CD4-positive, CD25-positive, alpha-beta regulatory T cell (primary cell): ENCODE measurements at regions not wholly inside any gene's neighbourhood (a gene's known extent, or its start where the extent isn't known, plus 50 kb on each side); places are given as distances from the start of the nearest gene placed in this dataset.

ENCODE experiments used
- ATAC-seq, 2 donors: fragments of 150-1000 bp; cut with Tn5 transposase; one replicate each; pipeline ENCODE4 v1.10.0; 2021; ENCODE audit warnings: low read depth in 2 of 2, moderate number of reproducible peaks in 2 of 2, moderate library complexity in 1 of 2
- DNase-seq, 3 donors: peaks; one replicate each; pipeline versions ENCODE4 v3.0.0 to v3.0.0-alpha.2; 2012 to 2022; ENCODE audit warnings: mixed read lengths in 1 of 3
- H3K27ac ChIP-seq: one replicate; pipeline ENCODE4 v1.7.0; 2013; ENCODE audit warnings: mild to moderate bottlenecking, low read length; ENCODE audit not compliant: insufficient read depth, poor library complexity, severe bottlenecking
- H3K27me3 ChIP-seq: one replicate; pipeline ENCODE4 v1.7.0; 2013; ENCODE audit warnings: low read length; ENCODE audit not compliant: control insufficient read depth, insufficient read depth
- H3K36me3 ChIP-seq: one replicate; pipeline ENCODE4 v1.7.0; 2013; ENCODE audit warnings: mild to moderate bottlenecking, low read length, moderate library complexity; ENCODE audit not compliant: control insufficient read depth, insufficient read depth
- H3K4me1 ChIP-seq: 2 replicates; pipeline ENCODE4 v1.7.0; 2013; ENCODE audit warnings: mild to moderate bottlenecking, low read length; ENCODE audit not compliant: insufficient read depth, control insufficient read depth, poor library complexity, severe bottlenecking
- H3K4me3 ChIP-seq: one replicate; pipeline ENCODE4 v1.7.0; 2013; ENCODE audit warnings: low read depth, mild to moderate bottlenecking, low read length, moderate library complexity
- H3K9me3 ChIP-seq, 2 experiments: 1 replicate in 1 of 2; 2 replicates in 1 of 2; pipeline ENCODE4 v1.7.0; 2013; ENCODE audit warnings: low read length in 2 of 2, mild to moderate bottlenecking in 1 of 2, moderate library complexity in 1 of 2; ENCODE audit not compliant: control insufficient read depth in 2 of 2
- H3K27ac Mint-ChIP-seq, 3 donors: one replicate each; pipeline ENCODE4 v1.8.0; 2020 to 2022; ENCODE audit warnings: mild to moderate bottlenecking in 3 of 3, mixed read lengths in 3 of 3, moderate library complexity in 2 of 3
- H3K27me3 Mint-ChIP-seq: one replicate; pipeline ENCODE4 v1.8.0; 2022; ENCODE audit warnings: mild to moderate bottlenecking, mixed read lengths
- H3K36me3 Mint-ChIP-seq: one replicate; pipeline ENCODE4 v1.8.0; 2020; ENCODE audit warnings: mixed read lengths
- H3K4me1 Mint-ChIP-seq, 4 donors: one replicate each; pipeline ENCODE4 v1.8.0; 2020 to 2022; ENCODE audit warnings: mixed read lengths in 4 of 4, mild to moderate bottlenecking in 1 of 4
- H3K4me3 Mint-ChIP-seq, 4 donors: one replicate each; pipeline ENCODE4 v1.8.0; 2020 to 2022; ENCODE audit warnings: mild to moderate bottlenecking in 4 of 4, mixed read lengths in 4 of 4, moderate library complexity in 3 of 4
- H3K9me3 Mint-ChIP-seq, 7 donors: one replicate each; pipeline ENCODE4 v1.8.0; 2020 to 2022; ENCODE audit warnings: mixed read lengths in 7 of 7, mild to moderate bottlenecking in 3 of 7, moderate library complexity in 2 of 7

DNA sequence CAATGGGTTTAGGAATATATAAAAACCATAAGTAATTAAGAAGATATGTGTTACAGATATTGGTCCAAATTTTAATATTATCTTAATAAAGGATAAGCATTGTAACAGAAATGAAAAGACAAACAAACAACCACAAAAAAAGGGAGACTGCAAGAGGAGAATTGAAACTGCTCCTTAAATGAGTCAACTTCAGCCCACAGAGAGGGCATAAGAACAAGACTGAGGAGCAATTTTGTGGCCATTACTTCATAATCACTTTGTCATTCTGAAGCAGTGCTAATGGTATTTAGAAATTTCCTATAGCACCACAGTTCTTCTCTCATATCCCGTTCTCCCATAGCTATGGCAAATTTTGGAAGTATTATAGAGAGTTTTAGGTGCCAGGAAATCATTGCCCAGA, 193.2 kb upstream of the HNMT start:
- Mint-ChIP-seq H3K36me3 (no peaks in the 10 kb centered on the region), H3K27me3 (peaks cover 4% of the 10 kb centered on the region), H3K27ac (no peak overlapping the region), H3K4me1 (no peaks in the 10 kb centered on the region), H3K9me3 (peaks cover 0 to 3% (median 0%) of the 10 kb centered on the region in 7 donors), H3K4me3 (no peak overlapping the region)
- H3K4me3 ChIP-seq = no peak overlapping the region
- H3K27ac ChIP-seq = no peak overlapping the region
- H3K36me3 ChIP-seq = no peaks in the 10 kb centered on the region
- DNase-seq (no peak), ATAC-seq (no peak)
- no peaks in the 10 kb centered on the region for H3K9me3 ChIP-seq
- no peaks in the 10 kb centered on the region for H3K4me1 ChIP-seq
- H3K27me3 ChIP-seq = no peaks in the 10 kb centered on the region

GRCh38 chr2:137772451-137772850, 191.8 kb upstream of the HNMT start:
- Histone ChIP-seq H3K27ac (no peak overlapping the region), H3K4me1 (no peaks in the 10 kb centered on the region), H3K36me3 (no peaks in the 10 kb centered on the region), H3K9me3 (no peaks in the 10 kb centered on the region), H3K27me3 (no peaks in the 10 kb centered on the region), H3K4me3 (no peak overlapping the region)
- no peak overlapping the region for H3K27ac Mint-ChIP-seq
- H3K36me3 Mint-ChIP-seq = no peaks in the 10 kb centered on the region
- H3K4me3 Mint-ChIP-seq = no peak overlapping the region
- no peaks in the 10 kb centered on the region for H3K4me1 Mint-ChIP-seq
- H3K9me3 Mint-ChIP-seq = peaks cover 0 to 3% (median 0%) of the 10 kb centered on the region in 7 donors
- no peak for ATAC-seq
- H3K27me3 Mint-ChIP-seq = peaks cover 4% of the 10 kb centered on the region
- DNase-seq = no peak

DNA sequence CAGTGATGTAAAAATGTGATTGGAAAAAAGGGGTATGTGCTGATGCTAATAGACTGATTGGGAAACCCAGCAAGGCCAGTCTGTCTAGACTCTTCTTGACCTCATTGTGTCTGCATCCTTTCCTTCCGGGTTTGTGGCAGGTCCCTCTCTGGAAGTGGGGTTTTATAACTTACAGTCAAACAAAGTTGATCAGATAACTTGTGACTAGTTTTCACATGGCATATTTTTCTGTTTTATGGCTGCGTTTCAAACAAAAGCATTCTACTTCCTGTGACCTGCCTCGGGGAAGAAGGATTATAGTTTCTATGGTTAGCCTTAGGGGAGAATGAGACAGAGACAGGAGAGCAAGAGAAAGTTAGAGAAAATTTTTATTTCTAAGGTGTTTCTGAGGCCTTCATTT, 188.7 kb upstream of the HNMT start:
- Histone ChIP-seq H3K9me3 (no peaks in the 10 kb centered on the region), H3K27ac (no peak overlapping the region), H3K4me3 (no peak overlapping the region), H3K36me3 (no peaks in the 10 kb centered on the region), H3K4me1 (no peaks in the 10 kb centered on the region), H3K27me3 (no peaks in the 10 kb centered on the region)
- DNase-seq (no peak), ATAC-seq (no peak)
- Mint-ChIP-seq H3K36me3 (no peaks in the 10 kb centered on the region), H3K4me1 (no peaks in the 10 kb centered on the region), H3K9me3 (peaks cover 0 to 3% (median 0%) of the 10 kb centered on the region in 7 donors), H3K27me3 (peaks cover 4% of the 10 kb centered on the region), H3K27ac (no peak overlapping the region), H3K4me3 (no peak overlapping the region)

DNA sequence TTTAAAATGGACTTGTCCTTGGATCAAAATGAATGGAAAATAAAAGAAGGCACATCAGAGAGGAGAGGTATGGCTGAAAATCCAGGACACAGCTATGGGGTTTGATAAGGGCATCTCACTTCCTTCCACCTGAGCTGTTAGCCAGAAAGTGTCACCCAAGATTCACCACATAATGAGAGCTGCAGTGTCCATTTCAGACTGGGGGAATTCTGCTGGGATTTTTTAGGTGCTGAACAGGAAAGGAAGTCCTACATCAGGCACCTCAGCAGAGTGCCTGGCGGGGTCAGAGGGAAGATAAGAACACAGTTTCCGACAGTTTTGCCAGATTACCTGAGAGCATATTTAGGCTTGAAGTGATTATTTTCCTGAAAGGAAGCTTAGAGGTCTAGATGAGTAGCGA, 187.6 kb upstream of the HNMT start:
- Mint-ChIP-seq H3K27ac (no peak overlapping the region), H3K36me3 (no peaks in the 10 kb centered on the region), H3K9me3 (peaks cover 0 to 3% (median 0%) of the 10 kb centered on the region in 7 donors), H3K4me3 (no peak overlapping the region), H3K4me1 (no peaks in the 10 kb centered on the region), H3K27me3 (peaks cover 4% of the 10 kb centered on the region)
- DNase-seq (no peak), ATAC-seq (no peak)
- Histone ChIP-seq H3K9me3 (no peaks in the 10 kb centered on the region), H3K36me3 (no peaks in the 10 kb centered on the region), H3K27me3 (no peaks in the 10 kb centered on the region), H3K4me1 (no peaks in the 10 kb centered on the region), H3K4me3 (no peak overlapping the region), H3K27ac (no peak overlapping the region)

DNA sequence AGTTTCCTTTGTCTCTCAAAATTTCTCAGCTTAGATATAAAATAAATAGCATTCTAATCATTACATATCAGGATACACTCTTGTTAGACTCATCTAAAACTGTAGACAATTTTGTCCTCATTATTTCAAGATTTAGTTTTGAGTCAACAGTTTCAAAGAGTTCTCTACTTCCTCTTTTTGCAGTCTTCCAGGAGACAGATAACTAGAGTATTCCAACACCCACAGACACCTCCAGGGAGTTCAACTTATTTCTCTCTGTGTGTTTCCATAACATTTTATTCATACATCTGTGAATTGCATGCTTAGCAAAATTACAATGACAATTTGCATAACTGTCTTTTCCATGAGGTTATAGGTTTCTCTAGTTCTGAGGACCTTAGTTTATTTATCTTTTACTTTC, 166.6 kb upstream of the HNMT start:
- H3K27me3 Mint-ChIP-seq = no peaks in the 10 kb centered on the region
- ATAC-seq = no peak
- H3K4me3 ChIP-seq = no peak overlapping the region
- H3K4me1 ChIP-seq = no peaks in the 10 kb centered on the region
- H3K9me3 ChIP-seq = no peaks in the 10 kb centered on the region
- H3K36me3 ChIP-seq = no peaks in the 10 kb centered on the region
- no peak overlapping the region for H3K27ac Mint-ChIP-seq
- peaks cover 0 to 23% (median 10%) of the 10 kb centered on the region in 7 donors for H3K9me3 Mint-ChIP-seq
- H3K36me3 Mint-ChIP-seq = no peaks in the 10 kb centered on the region
- no peak overlapping the region for H3K27ac ChIP-seq
- no peaks in the 10 kb centered on the region for H3K27me3 ChIP-seq
- H3K4me3 Mint-ChIP-seq = no peak overlapping the region
- no peaks in the 10 kb centered on the region for H3K4me1 Mint-ChIP-seq
- no peak for DNase-seq

- H3K9me3 ChIP-seq = no peaks in the 10 kb centered on the region
- Mint-ChIP-seq H3K4me1 (no peaks in the 10 kb centered on the region), H3K36me3 (no peaks in the 10 kb centered on the region), H3K9me3 (peaks cover 0 to 26% (median 9%) of the 10 kb centered on the region in 7 donors), H3K27me3 (no peaks in the 10 kb centered on the region), H3K27ac (no peak overlapping the region), H3K4me3 (no peak overlapping the region)
- no peak for DNase-seq
- no peak overlapping the region for H3K4me3 ChIP-seq
- H3K4me1 ChIP-seq = no peaks in the 10 kb centered on the region
- no peak for ATAC-seq
- H3K27ac ChIP-seq = no peak overlapping the region
- H3K27me3 ChIP-seq = no peaks in the 10 kb centered on the region
- H3K36me3 ChIP-seq = no peaks in the 10 kb centered on the region
Measured at GRCh38 chr2:137799600-137799999, 164.7 kb upstream of the HNMT start.

DNA sequence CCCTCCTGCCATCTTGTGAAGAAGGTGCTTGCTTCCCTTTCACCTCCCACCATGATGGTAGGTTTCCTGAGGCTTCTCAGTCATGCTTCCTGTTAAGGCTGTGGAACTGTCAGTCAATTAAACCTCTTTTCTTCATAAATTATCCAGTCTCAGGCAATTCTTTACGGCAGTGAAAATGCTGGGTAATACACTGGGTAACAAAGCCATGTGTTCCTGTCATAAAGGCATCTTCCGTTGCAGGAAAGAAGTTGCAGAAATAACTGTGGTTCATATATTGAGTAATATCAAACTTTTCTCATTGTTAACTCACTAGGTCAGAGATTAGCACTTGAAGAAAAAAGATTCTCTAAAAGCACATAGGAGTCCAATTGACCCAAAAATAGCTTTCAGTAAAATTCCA, 163.9 kb upstream of the HNMT start:
- Mint-ChIP-seq H3K4me1 (no peaks in the 10 kb centered on the region), H3K27ac (no peak overlapping the region), H3K36me3 (no peaks in the 10 kb centered on the region), H3K27me3 (no peaks in the 10 kb centered on the region), H3K9me3 (peaks cover 0 to 22% (median 9%) of the 10 kb centered on the region in 7 donors), H3K4me3 (no peak overlapping the region)
- Histone ChIP-seq H3K9me3 (no peaks in the 10 kb centered on the region), H3K27me3 (no peaks in the 10 kb centered on the region), H3K27ac (no peak overlapping the region), H3K4me3 (no peak overlapping the region), H3K4me1 (no peaks in the 10 kb centered on the region), H3K36me3 (no peaks in the 10 kb centered on the region)
- no peak for ATAC-seq
- no peak for DNase-seq

- DNase-seq = no peak
- peaks cover 0 to 16% (median 9%) of the 10 kb centered on the region in 7 donors for H3K9me3 Mint-ChIP-seq
- Histone ChIP-seq H3K9me3 (no peaks in the 10 kb centered on the region), H3K4me1 (no peaks in the 10 kb centered on the region), H3K4me3 (no peak overlapping the region), H3K36me3 (no peaks in the 10 kb centered on the region), H3K27me3 (no peaks in the 10 kb centered on the region), H3K27ac (no peak overlapping the region)
- no peak overlapping the region for H3K4me3 Mint-ChIP-seq
- no peaks in the 10 kb centered on the region for H3K36me3 Mint-ChIP-seq
- ATAC-seq = no peak
- H3K27me3 Mint-ChIP-seq = no peaks in the 10 kb centered on the region
- H3K27ac Mint-ChIP-seq = no peak overlapping the region
- H3K4me1 Mint-ChIP-seq = no peaks in the 10 kb centered on the region
Measured at GRCh38 chr2:137801228-137801627, 163.0 kb upstream of the HNMT start.
